HG03520 (cell line): ENCODE measurements at regions not wholly inside any gene's neighbourhood (a gene's known extent, or its start where the extent isn't known, plus 50 kb on each side); places are given as distances from the start of the nearest gene placed in this dataset.

Source experiments
- ATAC-seq: cut with Tn5 transposase; IDR thresholded peaks from one replicate; pipeline ENCODE4 v1.9.1; 2021; ENCODE audit warnings: mild to moderate bottlenecking, moderate library complexity; ENCODE audit not compliant: unreplicated experiment

DNA sequence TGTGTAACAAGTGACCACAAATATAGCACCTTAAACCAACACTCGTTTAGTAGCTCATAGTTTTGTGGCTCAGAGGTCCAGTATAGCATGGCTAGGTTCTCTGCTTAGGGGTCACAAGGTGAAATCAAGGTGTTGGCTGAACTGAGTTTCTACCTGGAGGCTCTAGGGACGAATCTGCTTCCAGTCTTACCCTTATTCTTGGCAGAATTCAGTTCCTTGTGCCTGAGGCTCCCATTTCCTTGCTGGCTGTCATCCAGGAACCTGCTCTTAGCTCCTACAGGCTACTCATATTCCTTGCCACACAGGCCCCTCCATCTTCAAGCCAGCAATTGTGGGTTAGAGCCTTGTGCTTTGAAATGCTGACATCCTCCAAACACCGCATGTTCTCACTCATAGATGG, 212.3 kb upstream of the CDH13 start:
- no peak for ATAC-seq

GRCh38 chr16:82412770-82413169, 214.0 kb upstream of the CDH13 start:
- no peak for ATAC-seq

DNA sequence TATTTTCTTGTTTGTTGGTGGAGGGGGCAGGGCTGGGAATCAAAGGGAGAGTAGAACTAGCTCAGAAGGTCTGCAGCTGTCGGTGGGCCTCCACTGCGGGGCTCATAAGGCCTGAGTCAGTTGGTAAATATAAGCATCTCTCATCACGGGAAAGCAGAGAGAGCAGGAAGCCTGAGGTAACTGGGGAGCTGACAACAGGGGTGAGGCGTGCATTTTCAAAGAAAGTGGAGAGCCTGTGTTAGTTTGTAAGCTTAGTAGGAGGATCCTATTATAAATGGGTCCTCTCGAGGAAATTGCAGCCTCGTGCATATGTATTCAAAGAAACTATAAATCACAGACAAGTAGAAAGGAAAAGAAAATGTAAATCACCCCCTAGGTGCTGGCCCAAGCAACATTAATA, 221.0 kb upstream of the CDH13 start:
- ATAC-seq: no peak

DNA sequence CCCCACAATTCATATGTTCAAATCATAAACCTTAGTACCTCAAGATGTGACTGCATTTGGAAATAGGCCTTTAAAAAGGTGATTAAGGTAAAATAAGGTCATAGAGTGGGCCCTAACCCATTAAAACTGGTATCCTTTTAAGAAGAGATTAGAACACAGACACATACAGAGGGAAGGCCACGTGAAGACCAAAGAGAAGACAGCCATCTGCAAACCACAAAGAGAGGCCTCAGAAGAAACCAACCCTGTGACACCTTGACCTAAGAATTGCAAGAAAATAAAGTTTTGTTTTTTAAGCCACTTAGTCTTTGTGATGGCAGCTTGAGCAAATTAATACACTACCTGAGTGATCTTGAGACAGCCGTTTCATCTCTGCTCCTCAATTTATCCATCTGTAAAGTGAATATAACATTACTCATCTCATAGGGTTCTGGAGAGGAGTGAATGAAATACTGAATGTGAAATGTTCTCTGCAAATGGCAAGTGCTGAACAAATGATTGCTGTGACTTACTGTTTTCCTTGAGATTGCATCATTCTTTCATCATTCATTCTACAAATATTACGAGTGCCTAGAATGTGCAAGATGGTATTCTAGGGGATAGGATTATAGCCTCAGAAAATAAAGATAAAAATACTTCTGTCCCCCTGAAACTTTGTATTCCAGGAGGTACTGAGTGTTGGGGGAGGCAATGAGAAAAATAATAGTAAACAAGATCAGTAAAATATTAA, 222.0 kb upstream of the CDH13 start:
- no peak for ATAC-seq

- ATAC-seq: no peak
Observed at GRCh38 chr16:82402665-82403218, 224.0 kb upstream of the CDH13 start.

DNA sequence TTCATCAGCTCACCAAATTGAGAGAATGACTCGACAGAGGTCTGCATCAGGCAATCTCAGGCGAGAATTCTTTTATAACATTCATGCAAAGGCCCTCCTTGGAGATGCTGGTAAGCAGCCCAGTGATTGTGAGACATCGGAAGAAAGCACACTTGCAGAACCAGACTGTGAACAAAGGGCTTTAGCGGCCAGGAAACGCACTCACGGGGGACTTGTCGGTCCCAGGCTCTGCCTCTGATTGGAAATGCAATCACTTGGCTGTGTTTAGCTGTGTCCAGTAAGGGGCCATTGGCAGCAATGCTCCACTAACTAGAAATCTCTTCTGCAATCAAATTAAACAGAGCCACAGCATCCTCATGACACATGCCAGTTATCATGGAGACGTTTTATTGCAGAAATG, 226.7 kb upstream of the CDH13 start:
- ATAC-seq: no peak

- no peak for ATAC-seq
Observed at GRCh38 chr16:82396509-82396908, 226.5 kb upstream of the MPHOSPH6 start.

DNA sequence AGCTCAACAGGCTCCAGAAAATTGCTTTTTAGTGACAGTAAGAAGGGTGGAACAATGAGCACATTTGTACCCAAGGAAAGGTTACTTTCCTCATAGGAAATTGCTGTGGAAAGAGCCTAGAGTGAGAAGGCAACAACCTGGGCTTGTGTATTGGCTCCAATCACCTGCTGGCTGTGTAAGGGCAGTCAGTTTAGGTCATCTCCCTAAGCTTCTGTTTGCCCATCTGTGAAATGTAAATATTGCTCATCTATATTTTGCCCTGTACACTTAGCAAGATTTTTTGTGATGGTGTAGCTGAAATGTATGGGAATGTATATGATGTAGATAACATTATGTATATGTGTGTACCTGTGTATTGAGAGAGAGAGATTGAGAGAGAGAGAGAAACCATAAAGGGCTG, 225.2 kb upstream of the MPHOSPH6 start:
- no peak for ATAC-seq

GRCh38 chr16:82391690-82392089, 221.7 kb upstream of the MPHOSPH6 start:
- no peak for ATAC-seq

- no peak for ATAC-seq
Observed at GRCh38 chr16:82389956-82390650, 220.1 kb upstream of the MPHOSPH6 start.

DNA sequence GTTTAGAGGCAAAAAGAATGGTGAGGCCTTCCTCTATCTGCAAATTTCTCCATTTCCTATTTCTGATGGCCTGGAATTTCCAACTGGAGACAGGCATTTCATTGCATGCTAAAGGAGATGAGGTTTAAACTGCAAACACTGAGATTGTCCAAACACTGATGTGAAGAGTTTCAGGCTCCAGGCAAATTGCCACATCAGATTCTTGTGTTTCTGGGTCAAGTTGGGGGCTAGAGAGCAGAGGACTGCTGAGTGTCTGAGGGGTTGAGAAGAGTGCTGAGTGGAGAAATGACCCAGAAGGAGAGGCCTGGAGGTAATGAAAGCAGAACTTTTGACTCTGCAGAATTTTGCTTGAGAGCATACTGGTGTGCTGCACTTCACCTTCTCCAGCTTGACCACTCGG, 216.7 kb upstream of the MPHOSPH6 start:
- no peak for ATAC-seq

DNA sequence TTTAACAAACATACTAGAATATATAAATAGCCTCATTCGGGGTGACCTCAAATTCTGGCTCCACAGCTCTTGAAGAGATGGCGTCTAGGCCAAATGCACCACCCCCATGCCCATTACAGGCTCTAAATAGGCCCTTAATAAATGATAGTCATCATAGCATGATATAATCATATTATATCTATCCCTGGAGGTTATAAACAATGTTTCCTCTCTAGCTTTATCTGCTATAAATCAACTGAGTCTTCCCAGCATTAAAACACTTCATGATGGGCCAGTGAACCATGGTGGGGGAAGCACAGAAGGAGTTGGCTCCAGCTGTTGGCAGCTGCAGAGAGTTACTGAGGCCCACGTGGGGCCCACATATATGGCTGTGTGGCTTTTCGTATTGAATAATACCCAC, 214.9 kb upstream of the MPHOSPH6 start:
- no peak for ATAC-seq

GRCh38 chr16:82384017-82384416, 214.0 kb upstream of the MPHOSPH6 start:
- ATAC-seq: no peak

- ATAC-seq: no peak
Observed at GRCh38 chr16:82382521-82382920, 212.5 kb upstream of the MPHOSPH6 start.

GRCh38 chr16:82379551-82379950, 209.5 kb upstream of the MPHOSPH6 start:
- ATAC-seq: no peak

GRCh38 chr16:82373976-82374375, 204.0 kb upstream of the MPHOSPH6 start:
- ATAC-seq: no peak

DNA sequence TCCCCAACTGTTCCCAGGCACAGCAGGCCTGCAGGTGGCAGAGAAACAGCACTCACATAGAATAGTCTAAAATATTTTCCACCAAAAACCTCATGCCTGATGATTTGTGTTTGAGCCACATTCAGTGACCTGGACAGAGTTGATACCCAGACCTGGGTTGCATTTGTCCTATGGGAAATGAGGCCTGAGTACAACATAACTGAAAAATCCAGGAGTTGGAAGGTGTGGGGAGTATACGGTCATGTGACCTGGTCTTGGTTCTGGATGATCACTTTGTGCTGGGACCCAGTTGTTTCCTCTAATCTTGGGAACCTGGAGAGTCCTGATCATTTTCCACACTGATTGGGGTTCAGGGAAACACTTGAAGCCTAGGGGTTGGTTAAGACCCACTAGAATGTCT, 200.3 kb upstream of the MPHOSPH6 start:
- no peak for ATAC-seq

GRCh38 chr16:82368041-82368440, 198.0 kb upstream of the MPHOSPH6 start:
- ATAC-seq: no peak

DNA sequence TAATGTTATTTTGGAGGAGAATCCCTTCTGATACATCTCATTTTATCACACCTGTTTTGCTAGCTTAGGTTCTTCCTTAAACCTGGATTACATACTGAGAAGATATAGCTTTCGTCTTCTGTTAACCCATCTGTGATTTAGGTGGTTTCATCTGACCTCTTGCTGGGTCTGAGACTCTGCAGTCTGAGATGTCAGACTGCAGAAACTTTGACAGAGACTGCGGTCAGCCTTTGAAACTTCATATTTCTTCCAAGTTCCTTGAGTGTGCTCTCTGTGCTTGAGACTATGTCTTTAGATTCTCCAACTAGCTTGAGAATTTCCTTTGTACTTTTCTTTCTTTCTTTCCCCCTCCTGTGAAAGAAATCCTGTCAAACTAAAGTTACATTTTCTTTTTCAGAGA, 196.4 kb upstream of the MPHOSPH6 start:
- ATAC-seq: no peak

DNA sequence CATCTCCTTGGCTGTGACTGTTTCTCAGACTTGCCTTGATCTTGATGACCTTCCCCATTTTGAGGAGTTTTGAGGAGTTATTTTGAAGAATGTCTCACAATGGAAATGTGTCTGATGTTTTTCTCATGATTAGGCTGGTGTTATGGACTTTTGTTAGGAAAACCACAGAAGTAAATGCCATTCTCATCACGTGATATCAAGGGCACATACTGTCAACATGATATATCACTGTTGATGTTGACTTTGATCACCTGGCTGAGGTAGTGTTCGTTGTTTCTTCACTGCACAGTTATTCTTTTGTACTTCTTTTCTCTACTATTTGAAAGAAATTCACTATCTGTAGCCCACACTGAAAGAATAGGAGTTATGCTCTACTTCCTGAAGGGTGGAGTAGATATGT, 194.7 kb upstream of the MPHOSPH6 start:
- ATAC-seq: no peak

DNA sequence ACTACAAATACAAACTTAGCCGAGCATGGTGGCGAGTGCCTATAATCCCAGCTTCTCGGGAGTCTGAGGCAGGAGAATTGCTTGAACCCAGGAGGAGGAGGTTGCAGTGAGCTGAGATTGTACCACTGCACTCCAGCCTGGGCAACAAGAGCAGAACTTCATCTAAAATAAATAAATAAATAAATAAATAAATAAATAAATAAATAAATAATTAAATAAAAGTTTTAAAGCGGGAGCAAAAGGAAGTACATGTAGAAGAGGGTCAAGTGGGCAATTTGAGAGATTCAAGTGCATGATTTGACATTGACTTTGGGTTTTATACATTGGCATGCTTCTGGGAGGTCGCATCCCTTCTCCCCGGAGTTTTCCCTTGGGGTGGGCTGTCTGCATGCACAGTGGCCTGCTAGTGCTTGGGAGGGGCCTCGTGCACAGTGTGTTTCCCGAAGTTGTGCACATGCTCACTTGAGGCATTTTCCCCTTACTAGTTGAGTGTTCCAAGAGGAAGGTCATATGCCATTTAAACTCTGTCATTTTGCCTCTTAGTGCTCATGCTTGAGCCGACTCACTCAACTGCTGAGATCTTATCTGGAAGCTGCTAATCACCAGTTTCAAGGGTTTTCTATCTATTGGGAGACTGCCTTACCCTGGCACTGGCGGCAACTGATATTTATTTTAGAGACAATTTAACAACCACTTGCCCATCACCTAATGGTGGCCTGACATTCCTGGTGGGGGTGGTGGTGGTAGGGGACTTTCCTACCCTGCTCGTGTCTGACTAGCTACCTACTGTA, 193.2 kb upstream of the MPHOSPH6 start:
- ATAC-seq: no peak

GRCh38 chr16:82361885-82362284, 191.9 kb upstream of the MPHOSPH6 start:
- ATAC-seq: no peak
